Neural crest cell (in vitro differentiated cells): ENCODE measurements at regions not wholly inside any gene's neighbourhood (a gene's known extent, or its start where the extent isn't known, plus 50 kb on each side); places are given as distances from the start of the nearest gene placed in this dataset.

Source experiments
- DNase-seq: peaks from one replicate; pipeline ENCODE4 v3.0.0; 2021; ENCODE audit warnings: low read depth, mixed read lengths, low spot score
- H3K27ac Mint-ChIP-seq: one replicate; pipeline ENCODE4 v1.8.0; 2021; ENCODE audit warnings: mild to moderate bottlenecking, mixed read lengths; ENCODE audit not compliant: unreplicated experiment
- H3K27me3 Mint-ChIP-seq: 2 replicates; pipeline ENCODE4 v1.8.0; 2021; ENCODE audit warnings: low read depth, mild to moderate bottlenecking, mixed read lengths
- H3K36me3 Mint-ChIP-seq: 2 replicates; pipeline ENCODE4 v1.8.0; 2021; ENCODE audit warnings: low read depth, mild to moderate bottlenecking, mixed read lengths
- H3K4me1 Mint-ChIP-seq: 2 replicates; pipeline ENCODE4 v1.8.0; 2021; ENCODE audit warnings: mixed read lengths
- H3K4me3 Mint-ChIP-seq: one replicate; pipeline ENCODE4 v1.8.0; 2021; ENCODE audit warnings: mild to moderate bottlenecking, mixed read lengths
- H3K9me3 Mint-ChIP-seq: 2 replicates; pipeline ENCODE4 v1.8.0; 2021; ENCODE audit warnings: mixed read lengths
- TF ChIP-seq, protein P1 (sequence below): fragments of 200-600 bp; sonication (generic); conservative IDR thresholded peaks from 2 replicates; pipeline ENCODE4 v1.5.0; 2021; ENCODE audit warnings: antibody characterized with exemption, mild to moderate bottlenecking

- Mint-ChIP-seq H3K9me3 (peaks cover 8% of the 10 kb centered on the region), H3K4me1 (no peaks in the 10 kb centered on the region), H3K4me3 (no peak overlapping the region), H3K36me3 (peaks cover 3% of the 10 kb centered on the region), H3K27me3 (no peaks in the 10 kb centered on the region), H3K27ac (no peak overlapping the region)
- TF ChIP-seq, protein P1, sequence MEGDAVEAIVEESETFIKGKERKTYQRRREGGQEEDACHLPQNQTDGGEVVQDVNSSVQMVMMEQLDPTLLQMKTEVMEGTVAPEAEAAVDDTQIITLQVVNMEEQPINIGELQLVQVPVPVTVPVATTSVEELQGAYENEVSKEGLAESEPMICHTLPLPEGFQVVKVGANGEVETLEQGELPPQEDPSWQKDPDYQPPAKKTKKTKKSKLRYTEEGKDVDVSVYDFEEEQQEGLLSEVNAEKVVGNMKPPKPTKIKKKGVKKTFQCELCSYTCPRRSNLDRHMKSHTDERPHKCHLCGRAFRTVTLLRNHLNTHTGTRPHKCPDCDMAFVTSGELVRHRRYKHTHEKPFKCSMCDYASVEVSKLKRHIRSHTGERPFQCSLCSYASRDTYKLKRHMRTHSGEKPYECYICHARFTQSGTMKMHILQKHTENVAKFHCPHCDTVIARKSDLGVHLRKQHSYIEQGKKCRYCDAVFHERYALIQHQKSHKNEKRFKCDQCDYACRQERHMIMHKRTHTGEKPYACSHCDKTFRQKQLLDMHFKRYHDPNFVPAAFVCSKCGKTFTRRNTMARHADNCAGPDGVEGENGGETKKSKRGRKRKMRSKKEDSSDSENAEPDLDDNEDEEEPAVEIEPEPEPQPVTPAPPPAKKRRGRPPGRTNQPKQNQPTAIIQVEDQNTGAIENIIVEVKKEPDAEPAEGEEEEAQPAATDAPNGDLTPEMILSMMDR, result no peak
- DNase-seq, result no peak
Measured at GRCh38 chr5:53178830-53179229, 69.3 kb upstream of the MOCS2 start.

GRCh38 chr5:53179691-53180090, 70.1 kb upstream of the MOCS2 start:
- H3K36me3 Mint-ChIP-seq, result peaks cover 3% of the 10 kb centered on the region
- TF ChIP-seq, protein P1, result no peak
- no peak for DNase-seq
- H3K27ac Mint-ChIP-seq, result no peak overlapping the region
- H3K9me3 Mint-ChIP-seq, result peaks cover 8% of the 10 kb centered on the region
- no peaks in the 10 kb centered on the region for H3K4me1 Mint-ChIP-seq
- H3K4me3 Mint-ChIP-seq, result no peak overlapping the region
- H3K27me3 Mint-ChIP-seq, result no peaks in the 10 kb centered on the region

DNA sequence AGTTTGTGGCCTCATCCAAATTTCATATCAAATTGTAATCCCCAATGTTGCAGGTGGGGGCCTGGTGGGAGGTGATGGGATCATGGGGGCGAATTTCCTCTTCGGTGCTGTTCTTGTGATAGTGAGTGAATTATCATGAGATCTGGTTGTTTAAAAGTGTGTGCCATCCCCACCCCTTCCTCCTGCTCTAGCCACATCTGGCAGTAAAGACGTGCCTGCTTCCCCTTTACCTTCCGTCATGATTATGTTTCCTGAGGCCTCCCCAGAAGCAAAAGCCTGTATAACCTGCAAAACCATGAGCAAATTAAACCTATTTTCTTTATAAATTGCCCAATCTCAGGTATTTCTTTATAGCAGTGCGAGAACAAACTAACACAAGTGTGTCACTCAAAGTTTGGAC, 71.0 kb upstream of the MOCS2 start:
- Mint-ChIP-seq H3K27ac (no peak overlapping the region), H3K9me3 (peaks cover 5% of the 10 kb centered on the region)
- TF ChIP-seq, protein P1, result no peak

GRCh38 chr5:53180991-53181390, 71.4 kb upstream of the MOCS2 start:
- Mint-ChIP-seq H3K27me3 (no peaks in the 10 kb centered on the region), H3K4me3 (no peak overlapping the region), H3K4me1 (no peaks in the 10 kb centered on the region), H3K36me3 (no peaks in the 10 kb centered on the region), H3K9me3 (peaks cover 3% of the 10 kb centered on the region), H3K27ac (no peak overlapping the region)
- no peak for DNase-seq
- TF ChIP-seq, protein P1, result no peak

More for the DNA sequence above, 71.0 kb upstream of the MOCS2 start:
- H3K4me3 Mint-ChIP-seq, result no peak overlapping the region
- peaks cover under 1% of the 10 kb centered on the region for H3K36me3 Mint-ChIP-seq
- H3K4me1 Mint-ChIP-seq, result no peaks in the 10 kb centered on the region
- no peaks in the 10 kb centered on the region for H3K27me3 Mint-ChIP-seq
- no peak for DNase-seq

DNA sequence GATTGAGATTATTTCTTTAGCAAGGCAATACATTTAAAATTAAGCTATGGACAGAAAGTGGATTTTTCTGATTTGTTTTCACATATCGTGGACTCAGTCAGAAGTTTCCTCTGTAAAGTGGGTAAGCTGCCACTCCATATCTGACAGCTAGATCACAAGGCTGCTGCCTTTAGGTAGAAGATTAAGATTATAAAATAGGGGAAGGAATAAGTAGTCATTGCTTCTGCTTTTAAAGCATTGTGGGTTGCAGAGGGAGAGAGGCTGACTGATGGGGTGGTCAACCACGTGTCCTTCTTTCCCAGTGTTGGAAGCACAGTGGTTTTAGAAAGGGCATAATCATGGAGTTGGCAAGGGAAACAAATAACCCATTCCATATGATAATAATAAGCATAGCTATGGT, 74.3 kb upstream of the MOCS2 start:
- H3K4me3 Mint-ChIP-seq, result no peak overlapping the region
- no peak overlapping the region for H3K27ac Mint-ChIP-seq
- TF ChIP-seq, protein P1, result no peak
- H3K36me3 Mint-ChIP-seq, result no peaks in the 10 kb centered on the region
- H3K4me1 Mint-ChIP-seq, result no peaks in the 10 kb centered on the region
- H3K9me3 Mint-ChIP-seq, result peaks cover 7% of the 10 kb centered on the region
- H3K27me3 Mint-ChIP-seq, result no peaks in the 10 kb centered on the region
- no peak for DNase-seq
